ENCODE measurements at regions not wholly inside any gene's neighbourhood (a gene's known extent, or its start where the extent isn't known, plus 50 kb on each side); places are given as distances from the start of the nearest gene placed in this dataset.

GRCh38 chr10:129020651-129021330 lies 446.2 kb upstream of the MGMT start:
- H3F3A ChIP-seq (ENCODE audit: control insufficient read depth, insufficient read depth): no peaks in the 10 kb centered on the region
- no peaks in the 10 kb centered on the region for H4K20me1 ChIP-seq (ENCODE audit: control insufficient read depth, insufficient read depth, low read depth, low read length)
- no peak overlapping the region for H3K4me2 ChIP-seq (ENCODE audit: low read length)
- H3K79me2 ChIP-seq (ENCODE audit: control insufficient read depth, low read length): no peaks in the 10 kb centered on the region
- TF ChIP-seq CTCF (IDR thresholded peaks at IDR 0.05; ENCODE audit: low read depth, low read length, poor library complexity, severe bottlenecking): no peak
- no peak for TF ChIP-seq EZH2phosphoT487 (IDR thresholded peaks at IDR 0.05; ENCODE audit: borderline replicate concordance, low read length)
- no peak overlapping the region for H3K27ac ChIP-seq (ENCODE audit: low read depth, low read length)
- no peaks in the 10 kb centered on the region for H3K9me3 ChIP-seq (ENCODE audit: control insufficient read depth, insufficient read depth, low read length)
- no peaks in the 10 kb centered on the region for H3K9me2 ChIP-seq (replicated peaks; ENCODE audit: control insufficient read depth, low read length)
- H3K36me3 ChIP-seq (ENCODE audit: control insufficient read depth, low read length): no peaks in the 10 kb centered on the region
- H3K4me3 ChIP-seq (ENCODE audit: low read length): no peak overlapping the region
- no peaks in the 10 kb centered on the region for H3K4me1 ChIP-seq (ENCODE audit: control insufficient read depth, low read length)
- H3K27me3 ChIP-seq (ENCODE audit: control insufficient read depth, low read length): no peaks in the 10 kb centered on the region

- Histone ChIP-seq H3K9me3 (ENCODE audit: control insufficient read depth, insufficient read depth, low read length) (no peaks in the 10 kb centered on the region), H3K4me3 (ENCODE audit: low read length) (no peak overlapping the region), H3F3A (ENCODE audit: control insufficient read depth, insufficient read depth) (no peaks in the 10 kb centered on the region), H3K36me3 (ENCODE audit: control insufficient read depth, low read length) (no peaks in the 10 kb centered on the region), H3K9me2 (replicated peaks; ENCODE audit: control insufficient read depth, low read length) (no peaks in the 10 kb centered on the region), H3K4me2 (ENCODE audit: low read length) (no peak overlapping the region), H3K4me1 (ENCODE audit: control insufficient read depth, low read length) (no peaks in the 10 kb centered on the region), H3K27me3 (ENCODE audit: control insufficient read depth, low read length) (no peaks in the 10 kb centered on the region), H3K27ac (ENCODE audit: low read depth, low read length) (no peak overlapping the region), H4K20me1 (ENCODE audit: control insufficient read depth, insufficient read depth, low read depth, low read length) (no peaks in the 10 kb centered on the region), H3K79me2 (ENCODE audit: control insufficient read depth, low read length) (no peaks in the 10 kb centered on the region)
- no peak for TF ChIP-seq CTCF (IDR thresholded peaks at IDR 0.05; ENCODE audit: low read depth, low read length, poor library complexity, severe bottlenecking)
- TF ChIP-seq EZH2phosphoT487 (IDR thresholded peaks at IDR 0.05; ENCODE audit: borderline replicate concordance, low read length): no peak
These were observed 445.3 kb upstream of the MGMT start for GRCh38 chr10:129021594-129022304.

GRCh38 chr10:129023082-129023481 lies 444.0 kb upstream of the MGMT start:
- no peak overlapping the region for H3K27ac ChIP-seq (ENCODE audit: low read depth, low read length)
- H4K20me1 ChIP-seq (ENCODE audit: control insufficient read depth, insufficient read depth, low read depth, low read length): no peaks in the 10 kb centered on the region
- no peaks in the 10 kb centered on the region for H3K79me2 ChIP-seq (ENCODE audit: control insufficient read depth, low read length)
- H3K4me3 ChIP-seq (ENCODE audit: low read length): no peak overlapping the region
- H3K9me2 ChIP-seq (replicated peaks; ENCODE audit: control insufficient read depth, low read length): no peaks in the 10 kb centered on the region
- no peaks in the 10 kb centered on the region for H3K27me3 ChIP-seq (ENCODE audit: control insufficient read depth, low read length)
- no peaks in the 10 kb centered on the region for H3K9me3 ChIP-seq (ENCODE audit: control insufficient read depth, insufficient read depth, low read length)
- no peaks in the 10 kb centered on the region for H3F3A ChIP-seq (ENCODE audit: control insufficient read depth, insufficient read depth)
- TF ChIP-seq EZH2phosphoT487 (IDR thresholded peaks at IDR 0.05; ENCODE audit: borderline replicate concordance, low read length) (no peak), CTCF (IDR thresholded peaks at IDR 0.05; ENCODE audit: low read depth, low read length, poor library complexity, severe bottlenecking) (no peak)
- H3K4me2 ChIP-seq (ENCODE audit: low read length): no peak overlapping the region
- H3K4me1 ChIP-seq (ENCODE audit: control insufficient read depth, low read length): no peaks in the 10 kb centered on the region
- no peaks in the 10 kb centered on the region for H3K36me3 ChIP-seq (ENCODE audit: control insufficient read depth, low read length)

Data from DOHH2 (cell line).